KG1 (cell line): ENCODE measurements at regions not wholly inside any gene's neighbourhood (a gene's known extent, or its start where the extent isn't known, plus 50 kb on each side); places are given as distances from the start of the nearest gene placed in this dataset.
"Not testable (repeated sequence)": the region's sequence is repeated elsewhere in the genome, so short reads cannot be mapped to it uniquely, and the experiment has no call there.

Experiments
- DNase-seq: peaks from one replicate; lab custom pipeline; 2025; lab: John Stamatoyannopoulos, UW

- DNase-seq = no peak
Measured at GRCh38 chr20:55159230-55159629, 683.8 kb downstream of the DOK5 start.

- DNase-seq = no peak
Measured at GRCh38 chr20:55158446-55158845, 683.1 kb downstream of the DOK5 start.

- no peak for DNase-seq
Measured at GRCh38 chr20:55155360-55155759, 680.0 kb downstream of the DOK5 start.

DNA sequence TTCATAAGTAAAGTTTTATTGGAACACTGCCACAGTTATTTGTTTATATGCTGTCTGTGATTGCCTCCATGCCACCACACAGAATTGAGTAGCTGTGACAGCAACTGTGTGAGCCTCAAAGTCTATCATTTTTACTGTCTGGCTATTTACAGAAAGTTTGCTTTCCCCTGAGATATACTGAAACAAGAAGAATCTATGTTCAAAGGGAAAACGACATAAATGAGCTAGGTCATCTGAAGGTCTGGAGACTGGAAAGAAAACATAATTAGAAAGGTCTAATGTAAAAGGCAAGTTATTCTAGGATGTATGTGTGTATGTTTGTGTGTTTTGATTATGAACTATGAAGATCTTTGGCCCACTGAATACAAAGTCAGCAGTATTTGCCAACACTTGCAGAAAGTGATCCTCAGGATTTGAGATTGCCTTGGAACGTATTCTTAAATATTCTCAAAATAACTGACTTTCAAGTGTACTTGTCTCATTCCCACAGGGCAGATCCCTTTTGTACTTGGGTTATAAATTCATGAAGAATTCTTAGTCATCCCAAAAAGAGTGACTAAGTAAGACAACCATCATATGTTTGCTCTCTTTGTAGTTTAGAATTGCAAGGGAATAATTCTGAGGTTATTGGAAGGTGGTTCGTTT is 677.7 kb downstream of the DOK5 start:
- DNase-seq = no peak

GRCh38 chr20:55151171-55151570 is 675.8 kb downstream of the DOK5 start:
- DNase-seq = no peak

DNA sequence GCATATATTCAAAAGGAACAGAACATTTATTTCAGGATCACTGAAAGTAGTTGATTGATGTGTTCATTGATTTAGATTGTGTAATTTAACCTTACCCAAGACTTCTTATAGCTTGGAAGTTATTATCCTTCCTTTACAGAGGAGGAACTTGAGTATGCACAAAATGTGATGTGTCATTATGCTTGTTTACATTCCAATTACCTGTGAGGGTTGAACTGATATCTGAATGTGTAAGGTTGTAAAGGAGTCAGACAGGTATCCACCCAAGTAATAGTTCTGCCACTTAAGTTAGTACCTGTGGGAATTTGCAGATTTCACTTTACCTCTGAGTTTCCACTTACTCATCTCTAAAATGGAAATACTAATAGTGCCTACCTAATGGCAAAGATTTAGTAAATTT is 668.2 kb downstream of the DOK5 start:
- DNase-seq = no peak

DNA sequence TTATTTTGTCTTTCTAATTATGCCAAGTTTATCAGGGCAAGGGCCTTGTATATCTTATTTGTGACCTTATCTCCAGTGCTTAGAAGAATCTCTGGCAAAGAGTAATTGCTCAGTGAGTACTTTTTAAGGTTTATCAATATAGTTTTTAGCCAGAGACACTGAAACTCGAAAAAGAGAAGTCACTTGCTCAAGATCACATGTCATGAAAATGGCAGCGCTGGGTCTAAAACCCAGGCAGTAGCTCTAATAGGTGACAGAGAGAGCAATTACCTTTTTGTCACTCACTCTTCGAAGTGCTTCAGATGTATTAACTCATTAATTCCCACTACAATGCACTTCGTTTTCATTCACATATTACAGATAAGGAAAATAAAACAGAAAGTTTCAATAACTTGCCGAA is 667.5 kb downstream of the DOK5 start:
- DNase-seq = no peak

GRCh38 chr20:55140631-55141030 is 665.2 kb downstream of the DOK5 start:
- DNase-seq = no peak

DNA sequence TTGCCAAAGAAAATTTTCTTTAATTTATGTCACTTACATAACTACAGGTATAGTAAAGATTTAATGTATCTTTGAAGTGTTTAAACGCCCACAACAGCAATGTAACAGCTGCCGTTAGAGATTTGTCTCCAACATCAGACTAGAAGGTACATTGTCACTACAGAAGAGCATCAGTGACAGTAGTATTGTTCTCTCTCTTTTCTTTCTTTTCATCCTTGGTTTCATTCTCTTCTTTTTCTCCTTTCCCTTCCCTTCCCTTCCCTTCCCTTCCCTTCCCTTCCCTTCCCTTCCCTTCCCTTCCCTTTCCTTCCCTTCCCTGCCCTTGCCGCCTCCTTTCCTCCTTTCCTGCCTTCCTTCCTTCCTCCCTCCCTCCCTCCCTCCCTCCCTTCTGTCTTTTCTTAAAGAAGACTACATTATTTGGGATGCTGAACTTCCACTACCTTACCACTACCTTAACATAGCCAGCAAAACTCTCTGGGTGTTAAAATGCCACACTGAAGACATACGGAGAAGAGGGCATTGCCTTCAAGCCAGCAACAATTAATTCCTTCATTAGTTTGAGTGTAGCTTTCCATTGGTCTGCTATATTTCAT is 663.9 kb downstream of the DOK5 start:
- no peak for DNase-seq

- no peak for DNase-seq
Measured at GRCh38 chr20:55135923-55136322, 660.5 kb downstream of the DOK5 start.

DNA sequence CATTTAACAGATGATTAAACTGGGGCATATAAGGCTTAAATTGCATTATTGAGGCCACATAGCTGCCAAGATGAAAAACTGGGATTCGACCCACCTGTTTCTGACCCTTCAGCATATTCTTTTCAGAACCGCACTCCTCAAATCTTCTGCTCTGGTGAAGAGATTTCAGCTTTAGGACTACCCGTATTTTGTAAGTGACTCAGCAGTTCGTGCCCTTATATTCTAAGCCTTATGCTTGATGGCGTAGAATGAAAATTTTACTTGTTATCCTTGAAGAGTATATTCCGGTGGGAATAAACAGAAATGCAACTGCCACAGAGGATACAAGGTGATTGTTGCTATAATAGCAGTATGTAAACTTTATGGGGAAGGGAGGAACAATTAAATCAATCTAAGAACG is 657.1 kb downstream of the DOK5 start:
- DNase-seq = no peak

DNA sequence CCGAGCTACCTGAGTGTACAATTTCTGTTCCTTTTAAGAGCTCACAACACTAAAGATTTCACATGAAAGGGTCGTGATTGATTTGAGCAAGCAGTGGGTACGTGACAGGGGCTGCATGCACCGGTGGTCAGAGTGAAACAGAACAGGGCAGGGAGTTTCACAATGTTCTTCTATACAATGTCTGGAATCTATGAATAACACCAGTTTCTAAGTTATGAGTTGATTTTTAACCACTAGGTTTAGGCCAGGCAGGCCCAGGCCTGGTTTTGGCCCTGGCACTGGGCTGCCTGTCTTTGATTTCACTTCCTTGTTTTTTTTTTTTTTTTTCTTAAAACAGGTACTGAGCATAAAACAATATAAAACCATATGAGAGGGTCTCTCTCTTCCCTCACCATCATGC is 642.2 kb downstream of the DOK5 start:
- DNase-seq = not testable (repeated sequence)

GRCh38 chr20:55116598-55116997 is 641.2 kb downstream of the DOK5 start:
- DNase-seq = no peak

DNA sequence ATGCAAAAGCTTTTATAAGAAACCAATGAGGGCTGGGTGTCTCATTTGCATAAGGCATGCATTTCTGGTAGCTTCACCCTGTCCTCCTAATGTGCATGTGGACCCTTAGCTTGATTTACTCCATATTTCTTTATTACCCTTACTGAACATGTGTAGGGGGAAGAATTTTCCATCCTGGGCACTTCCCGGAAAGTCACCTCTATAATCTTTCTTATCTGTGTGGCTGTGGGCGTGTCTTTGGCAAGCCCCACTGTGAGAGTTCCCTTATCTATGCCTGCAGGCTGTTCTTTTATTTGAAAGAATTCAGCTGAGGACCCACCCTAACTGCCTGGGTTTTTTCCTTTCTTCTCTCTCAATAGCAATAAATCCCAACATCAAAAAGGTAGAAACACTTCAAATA is 627.8 kb downstream of the DOK5 start:
- DNase-seq = no peak

DNA sequence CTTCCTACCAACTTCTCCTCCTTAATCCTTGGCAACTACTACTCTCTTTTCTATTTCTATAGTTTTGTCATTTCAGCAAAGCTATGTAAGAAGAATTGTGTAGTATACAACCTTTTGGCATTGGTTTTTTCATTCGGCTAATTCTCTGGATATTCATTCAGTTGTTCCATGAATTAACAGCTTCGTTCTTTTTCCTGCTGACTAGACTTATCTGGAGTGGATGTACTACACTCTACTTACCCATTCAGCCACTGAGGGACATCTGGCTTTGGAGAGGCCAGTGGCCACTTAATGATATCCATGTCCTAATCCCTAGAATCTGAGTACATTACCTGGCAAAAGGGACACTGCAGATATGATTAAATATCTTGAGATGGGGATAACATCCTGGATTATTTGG is 623.9 kb downstream of the DOK5 start:
- no peak for DNase-seq

GRCh38 chr20:55097621-55098020 is 622.2 kb downstream of the DOK5 start:
- no peak for DNase-seq

- DNase-seq = no peak
Measured at GRCh38 chr20:55095745-55096400, 620.5 kb downstream of the DOK5 start.

DNA sequence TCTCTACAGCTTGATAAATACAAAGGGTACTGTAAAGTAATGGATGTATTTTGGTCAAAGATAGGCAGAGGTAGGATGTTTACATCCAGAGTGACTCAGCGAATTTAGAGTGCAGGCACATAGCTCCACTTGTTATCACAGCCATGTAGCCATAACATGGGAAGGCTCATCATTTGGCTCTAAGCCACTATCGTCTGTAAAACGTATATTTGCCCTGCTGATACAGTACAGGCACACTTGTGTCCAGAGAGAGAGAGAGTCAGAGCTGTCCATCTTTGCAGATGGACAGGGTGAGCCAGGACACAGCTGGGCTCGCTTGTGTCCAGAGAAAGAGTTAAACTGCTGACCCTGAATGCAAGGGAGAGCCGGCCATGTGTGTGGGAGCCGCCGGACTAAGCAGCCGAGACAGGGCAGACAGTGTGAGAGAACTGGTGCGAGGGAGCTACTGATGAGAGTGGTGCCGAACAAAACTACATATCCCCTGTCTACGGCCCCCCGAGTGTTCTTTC is 619.0 kb downstream of the DOK5 start:
- DNase-seq = no peak

DNA sequence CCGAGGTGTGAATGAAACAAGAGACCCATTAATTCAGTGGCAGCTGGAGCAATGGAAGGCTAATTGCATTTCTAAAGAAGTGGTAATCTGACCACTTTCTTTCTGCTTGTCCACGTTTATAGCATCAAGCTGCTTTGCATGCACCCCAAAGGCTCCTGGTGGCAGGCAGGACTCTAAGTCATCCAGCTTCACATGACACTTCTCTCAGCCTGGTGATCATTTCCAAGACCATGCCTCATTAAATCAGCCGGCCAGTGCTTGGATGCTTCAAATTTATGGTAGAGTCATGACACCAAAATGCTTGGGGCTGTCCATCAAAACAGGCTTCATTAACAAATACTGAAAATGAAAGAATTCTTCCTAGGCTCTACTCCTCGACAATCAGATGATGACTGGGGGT is 614.9 kb downstream of the DOK5 start:
- DNase-seq = no peak

DNA sequence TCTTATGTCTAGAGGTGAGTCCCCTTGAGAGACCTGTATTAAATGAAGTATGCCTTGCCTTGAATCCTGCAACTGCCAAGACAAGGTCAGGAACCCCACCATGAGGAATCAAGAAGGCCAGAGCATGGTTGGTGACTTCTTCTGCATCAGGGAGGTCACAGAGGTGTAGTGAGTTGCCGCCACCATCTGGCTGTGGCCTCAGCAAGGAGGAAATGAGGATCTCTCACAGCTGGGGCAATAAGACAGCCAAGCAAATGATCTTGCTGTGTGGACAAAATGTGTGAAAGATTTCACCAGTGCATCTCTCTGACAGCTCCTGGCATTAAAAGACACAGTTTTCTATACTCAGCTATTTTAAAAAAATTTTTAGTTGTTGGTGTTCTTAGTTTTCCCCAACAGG is 611.0 kb downstream of the DOK5 start:
- DNase-seq = no peak

DNA sequence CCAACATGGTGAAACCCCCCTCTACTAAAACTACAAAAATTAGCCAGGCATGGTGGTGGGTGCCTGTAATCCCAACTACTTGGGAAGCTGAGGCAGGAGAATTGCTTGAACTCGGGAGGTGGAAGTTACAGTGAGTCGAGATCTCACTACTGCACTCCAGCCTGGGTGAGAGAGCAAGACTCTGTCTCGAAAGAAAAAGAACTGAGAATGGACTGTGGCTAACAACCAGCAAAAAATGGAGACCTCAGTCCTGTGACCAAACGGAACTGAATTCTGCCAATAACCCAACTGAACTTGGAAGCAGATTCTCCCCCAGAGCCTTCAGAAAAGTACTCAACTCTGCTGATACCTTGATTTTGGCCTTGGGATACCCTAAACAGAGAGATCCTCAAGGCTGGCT is 604.5 kb downstream of the DOK5 start:
- no peak for DNase-seq

- not testable (repeated sequence) for DNase-seq
Measured at GRCh38 chr20:55074266-55074840, 599.0 kb downstream of the DOK5 start.

DNA sequence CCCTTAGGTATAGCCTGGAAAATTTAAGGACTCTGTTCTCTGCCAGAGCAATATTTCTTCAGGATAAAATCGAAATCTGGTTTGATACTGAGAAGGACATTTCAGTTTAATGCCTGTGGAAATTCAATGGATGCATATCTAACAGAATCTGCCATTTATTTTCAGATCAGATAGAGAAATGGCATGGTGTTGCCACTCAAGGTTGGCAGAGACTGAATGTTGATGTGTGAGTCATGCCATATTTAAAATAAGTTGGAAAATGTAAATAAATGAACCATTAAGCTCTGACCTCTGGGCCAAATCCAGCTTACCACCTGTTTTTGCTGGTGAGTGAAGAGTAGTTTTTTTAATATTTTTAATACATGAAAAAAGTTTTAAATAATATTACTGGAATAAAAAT is 594.6 kb downstream of the DOK5 start:
- no peak for DNase-seq
